Dendritic cell treated with granulocyte-macrophage colony-stimulating factor and Interleukin-4, amounts not matched to agents 40 ng/mL and 50 ng/mL, for 4 days (primary cell): ENCODE measurements at regions not wholly inside any gene's neighbourhood (a gene's known extent, or its start where the extent isn't known, plus 50 kb on each side); places are given as distances from the start of the nearest gene placed in this dataset.
"Not testable (repeated sequence)": the region's sequence is repeated elsewhere in the genome, so short reads cannot be mapped to it uniquely, and the experiment has no call there.

Experiments
- H3K27ac Mint-ChIP-seq: one replicate; pipeline ENCODE4 v1.8.0; 2022; ENCODE audit warnings: mild to moderate bottlenecking, mixed read lengths
- H3K27me3 Mint-ChIP-seq: one replicate; pipeline ENCODE4 v1.8.0; 2022; ENCODE audit warnings: mild to moderate bottlenecking, mixed read lengths
- H3K36me3 Mint-ChIP-seq: one replicate; pipeline ENCODE4 v1.8.0; 2022; ENCODE audit warnings: low read depth, mixed read lengths
- H3K4me1 Mint-ChIP-seq: one replicate; pipeline ENCODE4 v1.8.0; 2022; ENCODE audit warnings: low read depth, mixed read lengths
- H3K4me3 Mint-ChIP-seq: one replicate; pipeline ENCODE4 v1.8.0; 2022; ENCODE audit warnings: mild to moderate bottlenecking, moderate library complexity, mixed read lengths
- H3K9me3 Mint-ChIP-seq: one replicate; pipeline ENCODE4 v1.8.0; 2022; ENCODE audit warnings: mixed read lengths
- intact Hi-C: fragments of 100-400 bp; cut with micrococcal nuclease; formaldehyde crosslinking; loops from one replicate; pipeline ENCODE4 v1.15.0; 2022

DNA sequence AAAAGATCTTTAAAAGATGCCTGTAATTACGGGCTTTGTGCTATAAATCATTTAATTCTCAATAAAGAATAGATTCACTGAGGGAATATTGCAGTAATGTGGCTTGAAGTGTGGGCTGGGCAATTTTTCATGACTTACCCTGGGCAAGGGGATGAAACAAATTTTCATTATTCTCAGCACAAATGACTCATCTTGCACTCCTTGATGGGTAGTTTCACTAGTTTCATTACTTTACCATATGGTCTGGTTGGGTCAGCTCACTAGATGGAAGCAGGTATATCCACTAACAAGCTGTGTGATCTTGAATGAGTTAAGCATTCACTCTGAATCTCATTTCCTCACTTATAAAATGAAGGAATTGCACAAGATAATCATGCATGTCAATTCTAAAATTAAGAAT, 234.3 kb downstream of the ABCC12 start:
- Mint-ChIP-seq H3K27me3 (no peaks in the 10 kb centered on the region), H3K4me1 (no peaks in the 10 kb centered on the region), H3K4me3 (no peak overlapping the region), H3K9me3 (no peaks in the 10 kb centered on the region), H3K36me3 (no peaks in the 10 kb centered on the region), H3K27ac (no peak overlapping the region)
- intact Hi-C loops: no loop called here

- Mint-ChIP-seq H3K36me3 (no peaks in the 10 kb centered on the region), H3K4me1 (no peaks in the 10 kb centered on the region), H3K27me3 (no peaks in the 10 kb centered on the region), H3K27ac (no peak overlapping the region), H3K9me3 (no peaks in the 10 kb centered on the region), H3K4me3 (no peak overlapping the region)
- intact Hi-C loops: no loop called here
These were observed 235.1 kb downstream of the ABCC12 start for GRCh38 chr16:47920709-47921108.

- Mint-ChIP-seq H3K36me3 (no peaks in the 10 kb centered on the region), H3K4me1 (no peaks in the 10 kb centered on the region), H3K27me3 (no peaks in the 10 kb centered on the region), H3K4me3 (no peak overlapping the region), H3K27ac (no peak overlapping the region), H3K9me3 (peaks cover 18% of the 10 kb centered on the region)
- intact Hi-C loops: no loop called here
These were observed 238.7 kb downstream of the ABCC12 start for GRCh38 chr16:47917118-47917517.

DNA sequence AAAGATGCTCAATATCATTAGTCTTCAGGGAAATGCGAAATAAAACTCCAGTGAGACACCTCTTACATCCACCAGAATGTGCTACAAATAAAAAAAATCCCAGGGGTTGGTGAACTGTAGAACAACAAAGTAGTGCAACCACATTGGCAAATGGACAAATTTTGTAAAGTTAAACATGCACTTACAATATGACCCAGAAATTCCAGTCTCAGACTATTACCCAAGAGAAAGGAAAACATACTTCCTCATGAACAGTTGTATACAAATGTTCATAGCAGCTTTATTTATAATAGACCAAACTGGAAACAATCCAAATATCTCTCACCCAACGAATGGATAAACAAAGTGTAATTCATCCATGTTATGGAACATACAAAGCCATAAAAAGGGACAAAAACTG, 239.5 kb downstream of the ABCC12 start:
- H3K4me1 Mint-ChIP-seq: no peaks in the 10 kb centered on the region
- peaks cover 24% of the 10 kb centered on the region for H3K9me3 Mint-ChIP-seq
- intact Hi-C loops: no loop called here
- H3K27me3 Mint-ChIP-seq: no peaks in the 10 kb centered on the region
- H3K27ac Mint-ChIP-seq: no peak overlapping the region
- H3K36me3 Mint-ChIP-seq: no peaks in the 10 kb centered on the region
- no peak overlapping the region for H3K4me3 Mint-ChIP-seq

DNA sequence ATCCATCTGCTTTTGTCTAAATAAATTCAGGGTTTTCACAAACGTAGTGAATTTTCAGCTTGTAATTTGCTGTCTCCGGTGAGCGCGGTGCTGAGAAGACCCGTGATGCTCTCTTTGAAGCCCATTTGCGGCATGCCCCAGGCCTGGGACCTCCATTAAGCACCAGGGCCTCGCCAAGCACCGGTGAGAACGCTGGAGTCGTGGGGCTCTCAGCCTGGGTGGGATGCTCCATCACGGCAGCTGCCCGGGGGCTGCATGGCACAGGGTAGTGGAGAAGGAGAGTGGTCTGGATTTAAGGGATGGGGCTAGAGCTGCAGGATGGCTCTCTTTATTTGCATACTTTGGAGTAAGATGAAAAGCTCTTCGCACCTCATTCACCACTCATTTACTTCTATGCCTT, 248.7 kb downstream of the ABCC12 start:
- intact Hi-C loops: no loop called here
- H3K4me1 Mint-ChIP-seq: no peaks in the 10 kb centered on the region
- H3K36me3 Mint-ChIP-seq: no peaks in the 10 kb centered on the region
- no peaks in the 10 kb centered on the region for H3K27me3 Mint-ChIP-seq
- H3K9me3 Mint-ChIP-seq: peaks cover 23% of the 10 kb centered on the region
- no peak overlapping the region for H3K27ac Mint-ChIP-seq
- H3K4me3 Mint-ChIP-seq: no peak overlapping the region

GRCh38 chr16:47905771-47906170, 250.0 kb downstream of the ABCC12 start:
- intact Hi-C loops: no loop called here
- no peaks in the 10 kb centered on the region for H3K4me1 Mint-ChIP-seq
- H3K36me3 Mint-ChIP-seq: no peaks in the 10 kb centered on the region
- H3K27me3 Mint-ChIP-seq: no peaks in the 10 kb centered on the region
- no peak overlapping the region for H3K4me3 Mint-ChIP-seq
- peaks cover 11% of the 10 kb centered on the region for H3K9me3 Mint-ChIP-seq
- H3K27ac Mint-ChIP-seq: no peak overlapping the region

DNA sequence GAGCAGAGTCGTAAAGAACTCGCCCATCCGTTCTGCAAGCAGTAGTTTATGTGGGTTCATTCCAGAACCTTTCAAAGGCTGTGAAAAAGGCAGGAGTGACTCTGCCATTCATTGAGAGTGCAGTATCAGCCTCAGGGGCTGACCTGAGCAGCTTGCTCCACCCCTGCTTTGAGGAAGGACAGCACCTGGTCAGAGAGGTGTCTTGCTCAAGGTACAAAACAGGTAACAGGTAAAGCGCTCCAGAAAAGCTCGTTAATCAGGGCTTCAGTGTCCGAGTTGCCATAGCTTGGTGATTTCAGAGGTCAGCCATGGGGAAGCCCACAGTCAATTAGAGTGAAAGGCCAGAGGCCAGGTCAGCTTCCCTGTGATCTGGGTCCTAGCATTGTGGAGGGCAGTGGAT, 251.1 kb downstream of the ABCC12 start:
- no peak overlapping the region for H3K27ac Mint-ChIP-seq
- no peaks in the 10 kb centered on the region for H3K36me3 Mint-ChIP-seq
- H3K27me3 Mint-ChIP-seq: no peaks in the 10 kb centered on the region
- no peaks in the 10 kb centered on the region for H3K4me1 Mint-ChIP-seq
- no peak overlapping the region for H3K4me3 Mint-ChIP-seq
- peaks cover under 1% of the 10 kb centered on the region for H3K9me3 Mint-ChIP-seq
- intact Hi-C loops: no loop called here

GRCh38 chr16:47903470-47903869, 252.3 kb downstream of the ABCC12 start:
- Mint-ChIP-seq H3K4me1 (no peaks in the 10 kb centered on the region), H3K27me3 (no peaks in the 10 kb centered on the region), H3K9me3 (no peaks in the 10 kb centered on the region), H3K27ac (no peak overlapping the region), H3K36me3 (no peaks in the 10 kb centered on the region), H3K4me3 (no peak overlapping the region)
- intact Hi-C loops: no loop called here

GRCh38 chr16:47897105-47897504, 258.7 kb downstream of the ABCC12 start:
- H3K27me3 Mint-ChIP-seq, H3K36me3 Mint-ChIP-seq, H3K27ac Mint-ChIP-seq, H3K4me3 Mint-ChIP-seq, H3K4me1 Mint-ChIP-seq, intact Hi-C loops: not testable (repeated sequence)
- H3K9me3 Mint-ChIP-seq: peaks cover 11% of the 10 kb centered on the region

DNA sequence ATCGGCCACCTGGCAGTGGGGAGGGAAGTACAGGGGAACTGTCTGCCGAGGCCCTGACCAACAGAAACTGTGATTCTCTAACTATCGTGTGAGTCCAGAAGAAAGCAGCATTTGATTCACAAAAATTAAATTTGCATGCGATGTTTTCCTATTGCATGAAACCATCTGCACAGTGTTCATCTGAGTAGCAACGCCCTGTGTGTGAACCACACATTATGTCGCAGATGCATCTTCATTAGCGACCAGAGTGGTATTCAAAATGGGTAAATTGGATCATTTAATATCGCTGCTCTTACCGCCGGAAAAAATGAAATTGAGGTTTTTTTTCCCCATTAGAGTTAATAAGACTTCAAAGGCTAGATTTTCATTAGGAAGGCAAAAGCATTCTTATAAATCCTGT, 260.6 kb downstream of the ABCC12 start:
- H3K36me3 Mint-ChIP-seq: no peaks in the 10 kb centered on the region
- H3K27me3 Mint-ChIP-seq: no peaks in the 10 kb centered on the region
- intact Hi-C loops: no loop called here
- peaks cover 11% of the 10 kb centered on the region for H3K9me3 Mint-ChIP-seq
- H3K4me1 Mint-ChIP-seq: no peaks in the 10 kb centered on the region
- no peak overlapping the region for H3K27ac Mint-ChIP-seq
- H3K4me3 Mint-ChIP-seq: no peak overlapping the region

- Mint-ChIP-seq H3K9me3 (peaks cover 11% of the 10 kb centered on the region), H3K4me1 (no peaks in the 10 kb centered on the region), H3K36me3 (no peaks in the 10 kb centered on the region), H3K27me3 (no peaks in the 10 kb centered on the region), H3K4me3 (no peak overlapping the region), H3K27ac (no peak overlapping the region)
- intact Hi-C loops: no loop called here
These were observed 262.8 kb downstream of the ABCC12 start for GRCh38 chr16:47892999-47893398.

GRCh38 chr16:47888734-47889133, 267.1 kb downstream of the ABCC12 start:
- Mint-ChIP-seq H3K27me3 (peaks cover 5% of the 10 kb centered on the region), H3K27ac (no peak overlapping the region), H3K4me1 (no peaks in the 10 kb centered on the region)

GRCh38 chr16:47888142-47888541, 267.7 kb downstream of the ABCC12 start:
- Mint-ChIP-seq H3K27me3 (peaks cover 5% of the 10 kb centered on the region), H3K36me3 (no peaks in the 10 kb centered on the region), H3K27ac (no peak overlapping the region), H3K4me1 (no peaks in the 10 kb centered on the region), H3K9me3 (no peaks in the 10 kb centered on the region), H3K4me3 (no peak overlapping the region)
- intact Hi-C loops: no loop called here

More at GRCh38 chr16:47888734-47889133, 267.1 kb downstream of the ABCC12 start:
- no peaks in the 10 kb centered on the region for H3K36me3 Mint-ChIP-seq
- H3K9me3 Mint-ChIP-seq: no peaks in the 10 kb centered on the region
- intact Hi-C loops: no loop called here
- H3K4me3 Mint-ChIP-seq: no peak overlapping the region

DNA sequence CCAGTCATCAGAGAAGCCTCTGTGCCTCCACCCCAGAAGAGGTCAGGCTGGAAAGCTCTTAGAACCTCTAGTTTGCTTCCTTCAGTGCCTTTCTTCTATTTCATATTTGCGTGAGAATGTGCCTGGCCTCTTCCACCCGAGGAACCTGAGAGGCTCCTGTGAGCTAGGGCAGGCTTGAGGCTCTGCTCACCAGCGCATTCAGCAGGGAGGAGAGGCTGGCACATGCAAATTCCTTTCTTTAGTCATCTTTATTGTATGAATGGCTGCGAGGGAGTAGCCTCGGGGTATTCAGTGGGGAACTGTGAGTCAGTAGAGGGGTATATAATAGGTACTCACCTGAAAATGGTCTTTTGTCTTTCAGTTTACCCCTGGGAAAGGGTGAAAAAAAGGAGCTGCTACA, 268.3 kb downstream of the ABCC12 start:
- Mint-ChIP-seq H3K9me3 (no peaks in the 10 kb centered on the region), H3K36me3 (no peaks in the 10 kb centered on the region), H3K27me3 (peaks cover 5% of the 10 kb centered on the region), H3K4me1 (no peaks in the 10 kb centered on the region), H3K4me3 (no peak overlapping the region), H3K27ac (no peak overlapping the region)
- intact Hi-C loops: no loop called here

DNA sequence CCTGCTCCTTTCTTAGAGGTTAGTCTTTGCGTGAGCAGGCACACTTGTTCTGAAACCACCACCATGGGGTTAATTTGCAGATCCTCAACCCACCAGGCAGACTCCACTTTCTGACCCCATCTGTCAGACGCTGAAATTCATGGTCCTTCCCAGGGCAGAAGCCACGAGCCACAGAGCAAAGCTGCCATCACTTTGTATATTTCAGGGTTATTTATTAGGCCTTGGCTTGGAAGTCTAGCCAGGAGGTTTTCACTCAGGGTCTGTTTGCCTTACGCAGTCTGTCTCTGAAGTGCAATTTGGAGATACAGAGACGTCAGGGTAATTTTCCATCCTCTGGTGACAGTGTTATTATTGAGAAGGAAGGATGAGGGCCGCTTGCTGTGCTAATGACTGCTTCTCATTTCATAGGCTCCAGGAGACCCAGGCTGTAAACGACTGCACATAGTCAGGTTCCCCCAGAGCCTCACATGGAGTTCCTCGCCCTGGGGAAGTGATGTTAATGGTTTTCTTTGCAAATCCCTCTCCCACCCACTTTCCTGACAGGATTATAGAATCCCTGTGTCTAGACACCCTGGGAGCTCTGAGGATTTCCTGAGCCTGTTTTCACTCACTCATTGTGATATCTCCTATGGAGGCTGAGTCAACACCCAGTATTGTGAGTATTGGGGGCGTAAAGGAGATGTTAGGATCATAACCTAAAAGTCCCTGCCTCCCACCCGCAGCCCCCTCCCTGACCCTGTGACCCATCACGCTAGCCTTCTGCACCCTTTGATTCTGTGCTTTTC, 269.0 kb downstream of the ABCC12 start:
- Mint-ChIP-seq H3K9me3 (no peaks in the 10 kb centered on the region), H3K27ac (no peak overlapping the region), H3K27me3 (peaks cover 5% of the 10 kb centered on the region), H3K4me1 (no peaks in the 10 kb centered on the region), H3K4me3 (no peak overlapping the region), H3K36me3 (no peaks in the 10 kb centered on the region)
- intact Hi-C loops: no loop called here
